RWPE2 (cell line): ENCODE measurements at regions not wholly inside any gene's neighbourhood (a gene's known extent, or its start where the extent isn't known, plus 50 kb on each side); places are given as distances from the start of the nearest gene placed in this dataset.

ENCODE experiments used
- ATAC-seq: fragments of 200-7000 bp; cut with Tn5 transposase; 3 replicates; pipeline ENCODE4 v1.9.1; 2021; ENCODE audit warnings: low read depth
- DNase-seq: peaks from one replicate; pipeline ENCODE4 v3.0.0-alpha.2; 2020; ENCODE audit warnings: low spot score
- H3K27ac ChIP-seq: fragments of 450-650 bp; 2 replicates; pipeline ENCODE4 v1.5.1; 2017; ENCODE audit warnings: mild to moderate bottlenecking; ENCODE audit not compliant: poor library complexity, severe bottlenecking
- H3K27me3 ChIP-seq: fragments of 250-450 bp; sonication (Bioruptor Pico); 2 replicates; pipeline ENCODE4 v1.5.1; 2021; ENCODE audit warnings: mild to moderate bottlenecking, moderate library complexity; ENCODE audit not compliant: insufficient read depth, poor library complexity, severe bottlenecking
- H3K36me3 ChIP-seq: fragments of 250-450 bp; sonication (Bioruptor Pico); 2 replicates; pipeline ENCODE4 v1.5.1; 2020; ENCODE audit warnings: low read depth, mild to moderate bottlenecking, moderate library complexity
- H3K4me1 ChIP-seq: fragments of 250-450 bp; sonication (Bioruptor Pico); 2 replicates; pipeline ENCODE4 v1.5.1; 2021; ENCODE audit warnings: mild to moderate bottlenecking, moderate library complexity; ENCODE audit not compliant: insufficient read depth, poor library complexity, severe bottlenecking
- H3K4me3 ChIP-seq: fragments of 250-450 bp; sonication (Bioruptor Pico); 2 replicates; pipeline ENCODE4 v1.5.1; 2021; ENCODE audit warnings: mild to moderate bottlenecking, moderate library complexity; ENCODE audit not compliant: severe bottlenecking
- H3K9me3 ChIP-seq: fragments of 250-450 bp; sonication (Bioruptor Pico); 2 replicates; pipeline ENCODE4 v1.5.1; 2021; ENCODE audit warnings: mild to moderate bottlenecking, moderate library complexity; ENCODE audit not compliant: severe bottlenecking
- CTCF ChIP-seq: fragments of 450-650 bp; IDR thresholded peaks from one replicate; pipeline ENCODE4 v1.5.1; 2017; ENCODE audit warnings: mild to moderate bottlenecking, moderate library complexity; ENCODE audit not compliant: poor library complexity, severe bottlenecking

- no peak overlapping the region for H3K4me3 ChIP-seq
- no peaks in the 10 kb centered on the region for H3K4me1 ChIP-seq
- no peak for TF ChIP-seq CTCF
- ATAC-seq (no peak), DNase-seq (no peak)
- no peak overlapping the region for H3K27ac ChIP-seq
- no peaks in the 10 kb centered on the region for H3K27me3 ChIP-seq
- H3K36me3 ChIP-seq = no peaks in the 10 kb centered on the region
- no peaks in the 10 kb centered on the region for H3K9me3 ChIP-seq
Measured at GRCh38 chr16:72442385-72443158, 270.6 kb upstream of the PMFBP1 start.

- ATAC-seq (no peak), DNase-seq (no peak)
- H3K4me1 ChIP-seq = no peaks in the 10 kb centered on the region
- H3K27me3 ChIP-seq = no peaks in the 10 kb centered on the region
- no peak overlapping the region for H3K4me3 ChIP-seq
- H3K9me3 ChIP-seq = peaks cover 11% of the 10 kb centered on the region
- H3K36me3 ChIP-seq = no peaks in the 10 kb centered on the region
- no peak overlapping the region for H3K27ac ChIP-seq
- no peak for TF ChIP-seq CTCF
Measured at GRCh38 chr16:72437891-72438290, 265.9 kb upstream of the PMFBP1 start.

DNA sequence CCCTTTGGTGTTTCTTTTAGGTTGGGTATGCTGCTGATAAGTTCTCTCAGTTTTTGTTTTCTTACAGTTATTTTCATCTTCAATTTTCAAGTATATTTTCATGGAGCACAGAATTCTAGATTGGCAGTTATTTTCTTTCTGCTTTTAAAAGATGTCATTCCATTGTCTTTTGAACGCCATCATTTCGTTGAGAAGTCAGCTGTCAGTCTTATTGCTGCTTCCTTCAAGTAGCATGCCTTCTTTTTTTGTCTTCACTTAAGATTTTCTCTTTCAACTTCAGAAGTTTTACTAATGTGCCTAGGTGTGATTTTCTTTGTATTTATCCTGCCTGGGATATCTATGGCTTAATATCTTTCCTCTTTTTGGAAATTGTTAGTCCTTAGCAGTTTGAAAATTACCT lies 262.2 kb upstream of the PMFBP1 start:
- Histone ChIP-seq H3K4me1 (no peaks in the 10 kb centered on the region), H3K4me3 (no peak overlapping the region), H3K36me3 (no peaks in the 10 kb centered on the region), H3K27me3 (no peaks in the 10 kb centered on the region), H3K9me3 (peaks cover 11% of the 10 kb centered on the region), H3K27ac (no peak overlapping the region)
- DNase-seq (no peak), ATAC-seq (no peak)
- no peak for TF ChIP-seq CTCF

DNA sequence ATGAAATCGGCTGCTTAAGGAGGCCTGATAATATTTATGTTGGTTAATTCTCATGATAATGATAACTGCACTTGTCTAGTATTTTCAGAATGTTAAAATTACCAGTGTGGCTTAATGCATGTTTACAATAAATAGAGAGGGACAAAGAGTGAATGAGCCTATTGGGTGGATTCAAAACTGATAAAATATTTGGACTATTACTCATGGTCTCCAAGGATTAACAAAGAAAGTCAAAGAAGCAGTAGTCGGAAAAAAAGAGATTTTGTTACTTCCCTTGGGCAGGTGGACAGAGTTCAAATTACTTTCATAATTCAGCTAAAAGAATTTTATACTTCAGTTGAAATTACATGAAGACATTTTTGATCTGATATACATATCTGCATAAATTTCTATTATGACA lies 258.2 kb upstream of the PMFBP1 start:
- Histone ChIP-seq H3K4me1 (no peaks in the 10 kb centered on the region), H3K4me3 (no peak overlapping the region), H3K36me3 (0 out of 2 replicates have a peak, but pooled peaks cover 5% of the 10 kb centered on the region), H3K27me3 (no peaks in the 10 kb centered on the region), H3K27ac (no peak overlapping the region), H3K9me3 (peaks cover 11% of the 10 kb centered on the region)
- no peak for TF ChIP-seq CTCF
- ATAC-seq (no peak), DNase-seq (no peak)

DNA sequence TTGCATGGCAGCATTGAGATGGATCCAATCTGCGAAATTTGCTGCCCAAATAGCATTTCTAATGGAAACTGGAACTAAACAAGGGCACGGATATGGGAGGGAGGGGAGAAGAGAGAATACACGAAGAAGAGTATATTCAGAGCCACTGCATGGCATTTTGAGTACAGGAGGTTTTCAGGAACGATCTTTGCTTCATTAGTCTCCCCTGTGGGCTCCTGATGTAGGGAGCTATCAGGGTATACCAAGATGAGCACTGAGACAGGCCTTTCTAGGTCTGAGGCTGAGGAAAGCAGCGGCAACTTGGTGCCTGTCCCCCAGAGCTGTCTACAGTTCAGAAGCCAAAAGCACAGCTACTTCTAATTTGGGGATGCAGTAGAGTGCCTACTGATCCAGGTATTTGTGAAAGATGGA lies 257.7 kb upstream of the PMFBP1 start:
- H3K27ac ChIP-seq = no peak overlapping the region
- DNase-seq (no peak), ATAC-seq (no peak)
- no peaks in the 10 kb centered on the region for H3K27me3 ChIP-seq
- no peaks in the 10 kb centered on the region for H3K4me1 ChIP-seq
- no peak overlapping the region for H3K4me3 ChIP-seq
- no peak for TF ChIP-seq CTCF
- 0 out of 2 replicates have a peak, but pooled peaks cover 5% of the 10 kb centered on the region for H3K36me3 ChIP-seq
- H3K9me3 ChIP-seq = peaks cover 6% of the 10 kb centered on the region
